Gastrocnemius medialis (tissue), 4 donors: ENCODE measurements at regions not wholly inside any gene's neighbourhood (a gene's known extent, or its start where the extent isn't known, plus 50 kb on each side); places are given as distances from the start of the nearest gene placed in this dataset.

Experiments
- ATAC-seq, 2 donors: fragments of 150-250 bp; one replicate each; pipeline ENCODE4 v1.9.1; 2016
- DNase-seq, 2 donors: peaks; one replicate each; pipeline ENCODE4 v3.0.0-alpha.2; 2019
- H3K27ac ChIP-seq, 4 donors: fragments of 200-600 bp; sonication (generic); 1 replicate in 1 of 4; 2 replicates in 3 of 4; pipeline ENCODE4 v1.5.1; 2016 to 2018; ENCODE audit warnings: mild to moderate bottlenecking in 2 of 4, moderate library complexity in 1 of 4
- H3K27me3 ChIP-seq, 3 donors: fragments of 200-600 bp; sonication (generic) in 2 of 3; 1 replicate in 1 of 3; 2 replicates in 2 of 3; pipeline versions ENCODE4 v1.5.1 to v1.6.0; 2016 to 2019; ENCODE audit warnings: mild to moderate bottlenecking in 1 of 3, moderate library complexity in 1 of 3
- H3K36me3 ChIP-seq, 2 donors: fragments of 200-600 bp; sonication (generic) in 1 of 2; one replicate each; pipeline ENCODE4 v1.5.1; 2017 to 2018
- H3K4me1 ChIP-seq, 2 donors: fragments of 200-600 bp; sonication (generic) in 1 of 2; one replicate each; pipeline ENCODE4 v1.5.1; 2016 to 2017; ENCODE audit warnings: mild to moderate bottlenecking in 2 of 2
- H3K4me3 ChIP-seq, 4 donors: fragments of 200-600 bp; sonication (generic) in 3 of 4; 1 replicate in 1 of 4; 2 replicates in 3 of 4; pipeline ENCODE4 v1.5.1; 2016 to 2019; ENCODE audit warnings: mild to moderate bottlenecking in 2 of 4
- H3K9me3 ChIP-seq, 3 donors: fragments of 200-600 bp; sonication (generic) in 2 of 3; 1 replicate in 1 of 3; 2 replicates in 2 of 3; pipeline ENCODE4 v1.5.1; 2016 to 2019
- POLR2A ChIP-seq, 2 donors: fragments of 450-650 bp; IDR thresholded peaks; one replicate each; pipeline ENCODE4 v1.6.1; 2017; ENCODE audit warnings: antibody characterized with exemption in 2 of 2, mild to moderate bottlenecking in 2 of 2, moderate library complexity in 2 of 2
- in situ Hi-C, 4 donors: fragments of 200-750 bp; cut with MboI; loops; one replicate each; pipeline versions ENCODE4 v1.15.0 to v1.8.0; 2017; ENCODE audit warnings: low sequenced_read_pairs in 4 of 4
- intact Hi-C: fragments of 100-400 bp; cut with DNase I; formaldehyde crosslinking; loops from one replicate; pipeline ENCODE4 v1.15.1; 2023; ENCODE audit warnings: low total_unique reads
- TF ChIP-seq, protein P1 (sequence below), 5 experiments: fragments of 450-650 bp in 3 of 5; fragments of 200-600 bp in 2 of 5; sonication (generic) in 2 of 5; IDR thresholded peaks in 4 of 5; conservative IDR thresholded peaks in 1 of 5; 1 replicate in 4 of 5; 2 replicates in 1 of 5; pipeline ENCODE4 v1.5.1; 2016 to 2019; ENCODE audit warnings: antibody characterized with exemption in 5 of 5, mild to moderate bottlenecking in 3 of 5, moderate library complexity in 3 of 5

GRCh38 chr14:82411298-82411697, 877.6 kb upstream of the SEL1L start:
- Histone ChIP-seq H3K9me3 (no peaks in the 10 kb centered on the region), H3K4me3 (no peak overlapping the region), H3K27ac (no peak overlapping the region), H3K36me3 (no peaks in the 10 kb centered on the region), H3K4me1 (no peaks in the 10 kb centered on the region), H3K27me3 (no peaks in the 10 kb centered on the region)
- ATAC-seq (no peak), DNase-seq (no peak)
- no peak for TF ChIP-seq POLR2A (IDR thresholded peaks at IDR 0.05)
- TF ChIP-seq, protein P1, sequence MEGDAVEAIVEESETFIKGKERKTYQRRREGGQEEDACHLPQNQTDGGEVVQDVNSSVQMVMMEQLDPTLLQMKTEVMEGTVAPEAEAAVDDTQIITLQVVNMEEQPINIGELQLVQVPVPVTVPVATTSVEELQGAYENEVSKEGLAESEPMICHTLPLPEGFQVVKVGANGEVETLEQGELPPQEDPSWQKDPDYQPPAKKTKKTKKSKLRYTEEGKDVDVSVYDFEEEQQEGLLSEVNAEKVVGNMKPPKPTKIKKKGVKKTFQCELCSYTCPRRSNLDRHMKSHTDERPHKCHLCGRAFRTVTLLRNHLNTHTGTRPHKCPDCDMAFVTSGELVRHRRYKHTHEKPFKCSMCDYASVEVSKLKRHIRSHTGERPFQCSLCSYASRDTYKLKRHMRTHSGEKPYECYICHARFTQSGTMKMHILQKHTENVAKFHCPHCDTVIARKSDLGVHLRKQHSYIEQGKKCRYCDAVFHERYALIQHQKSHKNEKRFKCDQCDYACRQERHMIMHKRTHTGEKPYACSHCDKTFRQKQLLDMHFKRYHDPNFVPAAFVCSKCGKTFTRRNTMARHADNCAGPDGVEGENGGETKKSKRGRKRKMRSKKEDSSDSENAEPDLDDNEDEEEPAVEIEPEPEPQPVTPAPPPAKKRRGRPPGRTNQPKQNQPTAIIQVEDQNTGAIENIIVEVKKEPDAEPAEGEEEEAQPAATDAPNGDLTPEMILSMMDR (IDR thresholded peaks at IDR 0.05 in 4 of 5, conservative IDR thresholded peaks at IDR 0.05 in 1 of 5) = no peak
- in situ Hi-C loops = no loop called here
- intact Hi-C loops = no loop called here

- no peak for ATAC-seq
- no peak overlapping the region for H3K27ac ChIP-seq
- intact Hi-C loops = no loop called here
- no peak for DNase-seq
- H3K4me3 ChIP-seq = no peak overlapping the region
- no peaks in the 10 kb centered on the region for H3K27me3 ChIP-seq
- no peaks in the 10 kb centered on the region for H3K9me3 ChIP-seq
- no peaks in the 10 kb centered on the region for H3K4me1 ChIP-seq
- TF ChIP-seq POLR2A (IDR thresholded peaks at IDR 0.05) = no peak
- TF ChIP-seq, protein P1 (IDR thresholded peaks at IDR 0.05 in 4 of 5, conservative IDR thresholded peaks at IDR 0.05 in 1 of 5) = no peak
- in situ Hi-C loops = no loop called here
- no peaks in the 10 kb centered on the region for H3K36me3 ChIP-seq
Measured at GRCh38 chr14:82412545-82412944, 878.9 kb upstream of the SEL1L start.

DNA sequence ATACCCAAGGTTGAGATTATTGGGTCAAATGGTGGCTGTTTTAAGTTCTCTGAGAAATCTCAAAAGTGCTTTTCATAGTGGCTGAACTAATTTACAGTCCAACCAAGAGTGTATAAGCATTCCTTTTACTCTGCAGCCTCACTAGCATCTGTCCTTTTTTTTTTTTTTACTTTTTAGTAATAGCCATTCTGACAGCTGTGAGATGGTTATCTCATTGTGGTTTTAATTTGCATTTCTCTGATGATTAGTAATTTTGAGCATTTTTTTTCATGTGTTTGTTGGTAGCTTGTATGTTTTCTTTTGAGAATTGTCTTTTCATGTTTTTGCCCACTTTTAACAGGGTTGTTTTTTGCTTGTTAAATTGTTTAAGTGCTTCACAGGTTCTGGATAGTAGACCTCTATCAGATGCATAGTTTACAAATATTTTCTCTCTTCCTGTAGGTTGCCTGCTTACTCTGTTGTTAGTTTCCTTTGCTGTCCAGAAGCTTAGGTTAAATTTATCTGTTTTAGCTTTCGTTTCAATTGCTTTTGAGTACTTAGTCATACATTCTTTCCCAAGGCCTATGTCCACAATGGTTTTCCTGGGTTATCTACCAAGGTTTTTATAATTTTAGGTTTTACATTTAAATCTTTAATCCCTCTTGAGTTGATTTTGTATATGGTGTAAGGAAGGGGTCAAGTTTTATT, 881.3 kb upstream of the SEL1L start:
- Histone ChIP-seq H3K36me3 (no peaks in the 10 kb centered on the region), H3K4me3 (no peak overlapping the region), H3K27me3 (no peaks in the 10 kb centered on the region), H3K4me1 (no peaks in the 10 kb centered on the region), H3K9me3 (no peaks in the 10 kb centered on the region), H3K27ac (no peak overlapping the region)
- intact Hi-C loops = no loop called here
- ATAC-seq (no peak), DNase-seq (no peak)
- TF ChIP-seq, protein P1 (IDR thresholded peaks at IDR 0.05 in 4 of 5, conservative IDR thresholded peaks at IDR 0.05 in 1 of 5) = no peak
- no peak for TF ChIP-seq POLR2A (IDR thresholded peaks at IDR 0.05)
- in situ Hi-C loops = no loop called here

DNA sequence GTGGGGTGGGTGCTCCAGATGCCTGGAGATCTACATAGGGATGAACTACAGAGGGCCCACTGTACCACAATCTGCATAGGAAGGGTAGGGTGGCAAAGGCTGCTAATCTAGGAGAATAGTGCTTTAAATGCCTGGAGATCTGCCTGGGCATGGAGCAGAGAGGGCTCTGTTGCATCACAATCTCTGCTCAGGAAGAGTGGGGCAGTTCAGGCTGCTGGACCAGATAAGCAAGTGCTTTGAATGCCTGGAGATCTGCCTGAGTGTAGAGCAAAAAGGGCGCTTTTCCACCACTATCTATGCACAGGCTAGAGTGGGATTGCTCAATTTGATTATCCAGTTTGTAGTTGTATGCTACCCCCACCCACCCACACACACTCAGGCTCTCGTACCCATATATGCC, 886.3 kb upstream of the SEL1L start:
- Histone ChIP-seq H3K27ac (no peak overlapping the region), H3K4me3 (no peak overlapping the region), H3K27me3 (no peaks in the 10 kb centered on the region), H3K4me1 (no peaks in the 10 kb centered on the region), H3K36me3 (no peaks in the 10 kb centered on the region), H3K9me3 (no peaks in the 10 kb centered on the region)
- intact Hi-C loops (no loop called here), in situ Hi-C loops (no loop called here)
- no peak for ATAC-seq
- no peak for DNase-seq
- TF ChIP-seq, protein P1 (IDR thresholded peaks at IDR 0.05 in 4 of 5, conservative IDR thresholded peaks at IDR 0.05 in 1 of 5) = no peak
- TF ChIP-seq POLR2A (IDR thresholded peaks at IDR 0.05) = no peak

GRCh38 chr14:82420871-82421270, 887.2 kb upstream of the SEL1L start:
- intact Hi-C loops = no loop called here
- ATAC-seq = no peak

More at GRCh38 chr14:82420871-82421270, 887.2 kb upstream of the SEL1L start:
- H3K36me3 ChIP-seq = no peaks in the 10 kb centered on the region
- H3K4me1 ChIP-seq = no peaks in the 10 kb centered on the region
- H3K27ac ChIP-seq = no peak overlapping the region
- H3K4me3 ChIP-seq = no peak overlapping the region
- TF ChIP-seq, protein P1 (IDR thresholded peaks at IDR 0.05 in 4 of 5, conservative IDR thresholded peaks at IDR 0.05 in 1 of 5) = no peak
- no peak for TF ChIP-seq POLR2A (IDR thresholded peaks at IDR 0.05)
- DNase-seq = peak in 1 of 2 donors; percentile 8
- no peaks in the 10 kb centered on the region for H3K27me3 ChIP-seq
- H3K9me3 ChIP-seq = no peaks in the 10 kb centered on the region
- in situ Hi-C loops = no loop called here
